ENCODE measurements at regions not wholly inside any gene's neighbourhood (a gene's known extent, or its start where the extent isn't known, plus 50 kb on each side); places are given as distances from the start of the nearest gene placed in this dataset.

DNA sequence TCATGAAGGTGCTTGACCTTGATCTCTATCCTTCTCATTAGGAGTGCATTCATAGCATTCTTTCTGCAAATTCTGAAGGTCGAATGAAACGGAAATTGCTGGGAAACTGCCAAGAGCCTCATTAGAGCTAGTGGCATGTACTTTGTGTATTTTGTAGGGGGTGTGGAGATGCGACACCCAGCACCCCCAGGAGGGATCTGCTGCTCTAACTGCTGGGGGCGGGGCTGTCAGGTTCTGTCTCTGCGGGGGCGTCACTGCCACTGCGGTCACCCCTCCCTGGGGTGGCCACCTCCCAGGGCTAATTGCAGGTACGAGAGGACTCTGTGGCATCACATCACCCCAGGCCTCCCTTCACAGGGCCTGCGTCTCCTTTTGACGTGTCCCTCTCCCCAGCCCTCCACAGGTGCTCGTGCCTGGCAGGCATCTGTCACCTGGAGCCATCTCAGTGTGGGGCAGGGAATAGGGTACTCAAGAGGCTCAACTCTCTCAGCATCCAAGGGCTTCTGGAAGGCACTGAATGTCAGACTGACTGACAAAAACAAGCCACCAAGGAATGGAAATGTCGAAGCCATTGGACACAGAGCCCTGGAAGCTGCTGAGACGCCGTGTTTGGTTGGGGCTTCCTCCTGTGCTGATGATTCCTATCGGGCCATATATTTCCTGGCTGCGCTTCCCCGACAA, 151.1 kb downstream of the ACTR3B start:
- no peak for TF ChIP-seq RAD21 (conservative IDR thresholded peaks at IDR 0.05)
- TF ChIP-seq, protein P1, sequence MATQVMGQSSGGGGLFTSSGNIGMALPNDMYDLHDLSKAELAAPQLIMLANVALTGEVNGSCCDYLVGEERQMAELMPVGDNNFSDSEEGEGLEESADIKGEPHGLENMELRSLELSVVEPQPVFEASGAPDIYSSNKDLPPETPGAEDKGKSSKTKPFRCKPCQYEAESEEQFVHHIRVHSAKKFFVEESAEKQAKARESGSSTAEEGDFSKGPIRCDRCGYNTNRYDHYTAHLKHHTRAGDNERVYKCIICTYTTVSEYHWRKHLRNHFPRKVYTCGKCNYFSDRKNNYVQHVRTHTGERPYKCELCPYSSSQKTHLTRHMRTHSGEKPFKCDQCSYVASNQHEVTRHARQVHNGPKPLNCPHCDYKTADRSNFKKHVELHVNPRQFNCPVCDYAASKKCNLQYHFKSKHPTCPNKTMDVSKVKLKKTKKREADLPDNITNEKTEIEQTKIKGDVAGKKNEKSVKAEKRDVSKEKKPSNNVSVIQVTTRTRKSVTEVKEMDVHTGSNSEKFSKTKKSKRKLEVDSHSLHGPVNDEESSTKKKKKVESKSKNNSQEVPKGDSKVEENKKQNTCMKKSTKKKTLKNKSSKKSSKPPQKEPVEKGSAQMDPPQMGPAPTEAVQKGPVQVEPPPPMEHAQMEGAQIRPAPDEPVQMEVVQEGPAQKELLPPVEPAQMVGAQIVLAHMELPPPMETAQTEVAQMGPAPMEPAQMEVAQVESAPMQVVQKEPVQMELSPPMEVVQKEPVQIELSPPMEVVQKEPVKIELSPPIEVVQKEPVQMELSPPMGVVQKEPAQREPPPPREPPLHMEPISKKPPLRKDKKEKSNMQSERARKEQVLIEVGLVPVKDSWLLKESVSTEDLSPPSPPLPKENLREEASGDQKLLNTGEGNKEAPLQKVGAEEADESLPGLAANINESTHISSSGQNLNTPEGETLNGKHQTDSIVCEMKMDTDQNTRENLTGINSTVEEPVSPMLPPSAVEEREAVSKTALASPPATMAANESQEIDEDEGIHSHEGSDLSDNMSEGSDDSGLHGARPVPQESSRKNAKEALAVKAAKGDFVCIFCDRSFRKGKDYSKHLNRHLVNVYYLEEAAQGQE (IDR thresholded peaks at IDR 0.05; ENCODE audit: borderline replicate concordance), result no peak
- Histone ChIP-seq H4K20me1 (ENCODE audit: insufficient read depth) (no peaks in the 10 kb centered on the region), H3K27ac (ENCODE audit: low read length) (no peak overlapping the region), H3K9me3 (ENCODE audit: low read length) (no peaks in the 10 kb centered on the region), H3K9me2 (ENCODE audit: insufficient read depth, low read length) (no peaks in the 10 kb centered on the region), H3K9ac (ENCODE audit: low read length) (no peak overlapping the region), H3K27me3 (ENCODE audit: insufficient read depth, low read depth, low read length) (no peaks in the 10 kb centered on the region), H3K79me2 (replicated peaks; ENCODE audit: insufficient read depth, low read length) (no peaks in the 10 kb centered on the region), H3K4me2 (ENCODE audit: low read length) (no peak overlapping the region), H3K36me3 (ENCODE audit: insufficient read depth, low read length) (peaks cover 4% of the 10 kb centered on the region), H2AFZ (ENCODE audit: low read depth, low read length) (no peak overlapping the region), H3K4me3 (ENCODE audit: low read length) (no peak overlapping the region), H3F3A (ENCODE audit: insufficient read depth, low read length, poor library complexity, severe bottlenecking) (no peaks in the 10 kb centered on the region)

DNA sequence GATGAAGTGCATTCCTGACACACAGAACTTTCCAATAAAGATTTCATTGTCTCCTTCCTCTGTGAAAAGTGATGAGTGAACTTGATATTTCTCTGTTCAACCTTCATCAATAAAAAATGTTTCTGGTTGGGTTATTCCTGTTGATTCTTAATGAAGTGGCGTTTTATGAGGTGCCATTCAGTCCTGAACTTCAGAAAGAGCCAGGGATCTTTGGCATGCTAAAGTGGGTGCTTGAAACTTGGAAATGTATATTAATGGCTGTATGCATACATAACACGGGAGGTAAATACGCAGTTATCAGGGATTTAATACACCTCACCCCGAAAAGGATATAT, 151.6 kb downstream of the ACTR3B start:
- H4K20me1 ChIP-seq (ENCODE audit: insufficient read depth), result no peaks in the 10 kb centered on the region
- TF ChIP-seq POLR2AphosphoS5 (IDR thresholded peaks at IDR 0.05), result no peak
- no peak for TF ChIP-seq SMC3 (conservative IDR thresholded peaks at IDR 0.05; ENCODE audit: poor library complexity)
- TF ChIP-seq, protein P1 (IDR thresholded peaks at IDR 0.05; ENCODE audit: borderline replicate concordance), result no peak
- TF ChIP-seq TAF1 (IDR thresholded peaks at IDR 0.05; ENCODE audit: low read depth), result no peak
- no peak for TF ChIP-seq MXI1 (conservative IDR thresholded peaks at IDR 0.05; ENCODE audit: poor library complexity, severe bottlenecking)
- TF ChIP-seq EP300 (conservative IDR thresholded peaks at IDR 0.05; ENCODE audit: poor library complexity, severe bottlenecking), result no peak
- no peak for TF ChIP-seq RAD21 (conservative IDR thresholded peaks at IDR 0.05)
- TF ChIP-seq, protein P2, sequence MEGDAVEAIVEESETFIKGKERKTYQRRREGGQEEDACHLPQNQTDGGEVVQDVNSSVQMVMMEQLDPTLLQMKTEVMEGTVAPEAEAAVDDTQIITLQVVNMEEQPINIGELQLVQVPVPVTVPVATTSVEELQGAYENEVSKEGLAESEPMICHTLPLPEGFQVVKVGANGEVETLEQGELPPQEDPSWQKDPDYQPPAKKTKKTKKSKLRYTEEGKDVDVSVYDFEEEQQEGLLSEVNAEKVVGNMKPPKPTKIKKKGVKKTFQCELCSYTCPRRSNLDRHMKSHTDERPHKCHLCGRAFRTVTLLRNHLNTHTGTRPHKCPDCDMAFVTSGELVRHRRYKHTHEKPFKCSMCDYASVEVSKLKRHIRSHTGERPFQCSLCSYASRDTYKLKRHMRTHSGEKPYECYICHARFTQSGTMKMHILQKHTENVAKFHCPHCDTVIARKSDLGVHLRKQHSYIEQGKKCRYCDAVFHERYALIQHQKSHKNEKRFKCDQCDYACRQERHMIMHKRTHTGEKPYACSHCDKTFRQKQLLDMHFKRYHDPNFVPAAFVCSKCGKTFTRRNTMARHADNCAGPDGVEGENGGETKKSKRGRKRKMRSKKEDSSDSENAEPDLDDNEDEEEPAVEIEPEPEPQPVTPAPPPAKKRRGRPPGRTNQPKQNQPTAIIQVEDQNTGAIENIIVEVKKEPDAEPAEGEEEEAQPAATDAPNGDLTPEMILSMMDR (IDR thresholded peaks at IDR 0.05; ENCODE audit: poor library complexity, severe bottlenecking), result no peak
- no peak for TF ChIP-seq EZH2 (IDR thresholded peaks at IDR 0.05; ENCODE audit: borderline replicate concordance, insufficient read depth, low read length, poor library complexity, severe bottlenecking)
- H3K9me3 ChIP-seq (ENCODE audit: low read length), result no peaks in the 10 kb centered on the region
- no peaks in the 10 kb centered on the region for H3K27me3 ChIP-seq (ENCODE audit: insufficient read depth, low read depth, low read length)
- H3K79me2 ChIP-seq (replicated peaks; ENCODE audit: insufficient read depth, low read length), result no peaks in the 10 kb centered on the region
- no peaks in the 10 kb centered on the region for H3K9me2 ChIP-seq (ENCODE audit: insufficient read depth, low read length)
- peaks cover 4% of the 10 kb centered on the region for H3K36me3 ChIP-seq (ENCODE audit: insufficient read depth, low read length)
- no peaks in the 10 kb centered on the region for H3F3A ChIP-seq (ENCODE audit: insufficient read depth, low read length, poor library complexity, severe bottlenecking)
- no peak overlapping the region for H2AFZ ChIP-seq (ENCODE audit: low read depth, low read length)
- no peak overlapping the region for H3K27ac ChIP-seq (ENCODE audit: low read length)
- H3K4me3 ChIP-seq (ENCODE audit: low read length), result no peak overlapping the region
- no peak overlapping the region for H3K9ac ChIP-seq (ENCODE audit: low read length)
- H3K4me2 ChIP-seq (ENCODE audit: low read length), result no peak overlapping the region
